H9 (cell line): ENCODE measurements at regions not wholly inside any gene's neighbourhood (a gene's known extent, or its start where the extent isn't known, plus 50 kb on each side); places are given as distances from the start of the nearest gene placed in this dataset.

Experiments used
- DNase-seq: peaks from one replicate; pipeline ENCODE4 v3.0.0-alpha.2; 2017
- H2AFZ ChIP-seq: one replicate; pipeline ENCODE4 v1.6.1; 2013; ENCODE audit warnings: mild to moderate bottlenecking, low read length, control low read depth, moderate library complexity
- H2AK5ac ChIP-seq: 2 replicates; pipeline ENCODE4 v1.6.1; 2013; ENCODE audit warnings: low read length, control low read depth, mixed read lengths; ENCODE audit not compliant: insufficient read length
- H2BK120ac ChIP-seq: one replicate; pipeline ENCODE4 v1.6.1; 2013; ENCODE audit warnings: low read depth, mild to moderate bottlenecking, low read length, control low read depth, inconsistent platforms; ENCODE audit not compliant: poor library complexity, severe bottlenecking
- H2BK12ac ChIP-seq: 2 replicates; pipeline ENCODE4 v1.6.1; 2013; ENCODE audit warnings: low read length, control low read depth, mixed read lengths, low read depth; ENCODE audit not compliant: insufficient read length
- H2BK15ac ChIP-seq: 2 replicates; pipeline ENCODE4 v1.6.1; 2013; ENCODE audit warnings: low read depth, low read length, control low read depth
- H2BK20ac ChIP-seq: one replicate; pipeline ENCODE4 v1.6.1; 2013; ENCODE audit warnings: low read depth, mild to moderate bottlenecking, low read length, control low read depth, inconsistent platforms; ENCODE audit not compliant: poor library complexity, severe bottlenecking
- H2BK5ac ChIP-seq: 2 replicates; pipeline ENCODE4 v1.6.1; 2013; ENCODE audit warnings: low read length, control low read depth, mixed read lengths; ENCODE audit not compliant: insufficient read length
- H3K14ac ChIP-seq: 2 replicates; pipeline ENCODE4 v1.6.1; 2013; ENCODE audit warnings: low read length, control low read depth; ENCODE audit not compliant: insufficient read depth
- H3K18ac ChIP-seq: 2 replicates; pipeline ENCODE4 v1.6.1; 2013; ENCODE audit warnings: low read depth, mild to moderate bottlenecking, mixed read lengths, low read length, control low read depth; ENCODE audit not compliant: insufficient read length
- H3K23ac ChIP-seq: 2 replicates; pipeline ENCODE4 v1.6.1; 2013; ENCODE audit warnings: low read length, control low read depth, mixed read lengths, low read depth; ENCODE audit not compliant: insufficient read length
- H3K23me2 ChIP-seq: 2 replicates; pipeline ENCODE4 v1.6.1; 2013; ENCODE audit warnings: low read depth, mild to moderate bottlenecking, mixed read lengths, low read length, control low read depth; ENCODE audit not compliant: insufficient read length, poor library complexity, severe bottlenecking
- H3K27ac ChIP-seq: 2 replicates; pipeline ENCODE4 v1.5.1; 2013; ENCODE audit warnings: low read length, control low read depth, mixed read lengths, low read depth; ENCODE audit not compliant: insufficient read length
- H3K27me3 ChIP-seq: 2 replicates; pipeline ENCODE4 v1.6.1; 2013; ENCODE audit warnings: low read length, control low read depth, inconsistent platforms; ENCODE audit not compliant: insufficient read depth
- H3K4ac ChIP-seq: 2 replicates; pipeline ENCODE4 v1.6.1; 2013; ENCODE audit warnings: low read depth, mild to moderate bottlenecking, control low read depth, inconsistent platforms, low read length, moderate library complexity
- H3K4me1 ChIP-seq: 2 replicates; pipeline ENCODE4 v1.6.1; 2013; ENCODE audit warnings: low read length, control low read depth, inconsistent platforms; ENCODE audit not compliant: insufficient read depth
- H3K4me2 ChIP-seq: 2 replicates; pipeline ENCODE4 v1.6.1; 2013; ENCODE audit warnings: low read length, control low read depth, mixed read lengths; ENCODE audit not compliant: insufficient read length, insufficient read depth
- H3K56ac ChIP-seq: 2 replicates; pipeline ENCODE4 v1.6.1; 2013; ENCODE audit warnings: low read depth, mild to moderate bottlenecking, mixed read lengths, low read length, control low read depth; ENCODE audit not compliant: insufficient read length
- H3K79me1 ChIP-seq: 2 replicates; pipeline ENCODE4 v1.6.1; 2013; ENCODE audit warnings: low read depth, mild to moderate bottlenecking, moderate library complexity, low read length, control low read depth, inconsistent platforms; ENCODE audit not compliant: insufficient read depth, poor library complexity, severe bottlenecking
- H3K79me2 ChIP-seq: 2 replicates; pipeline ENCODE4 v1.6.1; 2013; ENCODE audit warnings: low read length, control low read depth, inconsistent platforms; ENCODE audit not compliant: insufficient read depth
- H3K9ac ChIP-seq: 2 replicates; pipeline ENCODE4 v1.6.1; 2013; ENCODE audit warnings: low read length, control low read depth, mixed read lengths; ENCODE audit not compliant: insufficient read length; ENCODE audit errors: extremely low read depth
- H3K9me3 ChIP-seq: one replicate; pipeline ENCODE4 v1.6.1; 2013; ENCODE audit warnings: low read depth, low read length, inconsistent platforms; ENCODE audit not compliant: control insufficient read depth
- H3T11ph ChIP-seq: one replicate; pipeline ENCODE4 v1.6.1; 2013; ENCODE audit warnings: mild to moderate bottlenecking, low read length, control low read depth, inconsistent platforms
- H4K20me1 ChIP-seq: one replicate; pipeline ENCODE4 v1.6.1; 2013; ENCODE audit not compliant: control insufficient read depth, insufficient read length, insufficient read depth
- H4K5ac ChIP-seq: 2 replicates; pipeline ENCODE4 v1.6.1; 2013; ENCODE audit warnings: low read depth, mild to moderate bottlenecking, mixed read lengths, low read length, control low read depth; ENCODE audit not compliant: insufficient read length
- H4K8ac ChIP-seq: replicated peaks from 2 replicates; pipeline ENCODE4 v1.6.1; 2013; ENCODE audit warnings: low read length, control low read depth, mixed read lengths, low read depth; ENCODE audit not compliant: insufficient read length
- H4K91ac ChIP-seq: 2 replicates; pipeline ENCODE4 v1.6.1; 2013; ENCODE audit warnings: low read depth, mild to moderate bottlenecking, moderate library complexity, mixed read lengths, low read length, control low read depth; ENCODE audit not compliant: insufficient read length
- H3K27ac Mint-ChIP-seq, 3 experiments: 2 replicates in 2 of 3; 3 replicates in 1 of 3; pipeline ENCODE4 v1.8.0; 2020 to 2021; ENCODE audit warnings: mixed read lengths in 3 of 3, mild to moderate bottlenecking in 1 of 3, moderate library complexity in 1 of 3
- H3K27me3 Mint-ChIP-seq: 2 replicates; pipeline ENCODE4 v1.8.0; 2021; ENCODE audit warnings: low read depth, mild to moderate bottlenecking, moderate library complexity, mixed read lengths
- H3K36me3 Mint-ChIP-seq, 3 experiments: 2 replicates in 2 of 3; 3 replicates in 1 of 3; pipeline ENCODE4 v1.8.0; 2020 to 2021; ENCODE audit warnings: low read depth in 3 of 3, mixed read lengths in 3 of 3; ENCODE audit not compliant: insufficient read depth in 1 of 3
- H3K4me1 Mint-ChIP-seq, 2 experiments: 2 replicates each; pipeline ENCODE4 v1.8.0; 2020; ENCODE audit warnings: mixed read lengths in 2 of 2
- H3K4me3 Mint-ChIP-seq, 2 experiments: 2 replicates in 1 of 2; 3 replicates in 1 of 2; pipeline ENCODE4 v1.8.0; 2020 to 2021; ENCODE audit warnings: mild to moderate bottlenecking in 2 of 2, mixed read lengths in 2 of 2, moderate library complexity in 1 of 2
- H3K9me3 Mint-ChIP-seq, 2 experiments: 2 replicates in 1 of 2; 3 replicates in 1 of 2; pipeline ENCODE4 v1.8.0; 2020; ENCODE audit warnings: mild to moderate bottlenecking in 2 of 2, mixed read lengths in 2 of 2, moderate library complexity in 1 of 2
- CTCF ChIP-seq: fragments of 200-600 bp; sonication (generic); conservative IDR thresholded peaks from 3 replicates; pipeline ENCODE4 v1.8.0; 2021; ENCODE audit warnings: antibody characterized with exemption, mild to moderate bottlenecking
- WGBS: extraction: QIAGEN DNeasy Blood & Tissue Kit; methylation state at CpG from one replicate; pipeline ENCODE4 v1.1.7; 2013; ENCODE audit warnings: missing lambda C conversion rate, low lambda C conversion rate, mixed read lengths; ENCODE audit not compliant: insufficient read length; ENCODE audit errors: extremely low coverage; 5-methylcytosine and 5-hydroxymethylcytosine counted together

GRCh38 chr9:73866451-73866850 lies 630.7 kb upstream of the RORB start:
- H2AFZ ChIP-seq = no peak overlapping the region
- H3K9me3 Mint-ChIP-seq = no peaks in the 10 kb centered on the region
- no peak for TF ChIP-seq CTCF
- H3K4me1 Mint-ChIP-seq = peaks cover 0 to 3% of the 10 kb centered on the region in 2 experiments; a peak in 2 of 4 replicates
- no peak overlapping the region for H3T11ph ChIP-seq
- no peak overlapping the region for H3K9ac ChIP-seq
- H4K5ac ChIP-seq = no peak overlapping the region
- no peaks in the 10 kb centered on the region for H3K27me3 ChIP-seq
- H3K23me2 ChIP-seq = no peaks in the 10 kb centered on the region
- H3K9me3 ChIP-seq = no peaks in the 10 kb centered on the region
- H2BK5ac ChIP-seq = no peak overlapping the region
- no peak overlapping the region for H3K4ac ChIP-seq
- no peak overlapping the region for H3K23ac ChIP-seq
- H3K56ac ChIP-seq = no peak overlapping the region
- H3K27ac ChIP-seq = no peak overlapping the region
- H3K27ac Mint-ChIP-seq = no peak overlapping the region
- no peaks in the 10 kb centered on the region for H3K27me3 Mint-ChIP-seq
- no peak overlapping the region for H2BK15ac ChIP-seq
- H4K91ac ChIP-seq = no peak overlapping the region
- no peak overlapping the region for H3K4me2 ChIP-seq
- no peak overlapping the region for H3K14ac ChIP-seq
- no peaks in the 10 kb centered on the region for H3K79me1 ChIP-seq
- DNase-seq = no peak
- H4K8ac ChIP-seq = no peak overlapping the region
- H4K20me1 ChIP-seq = no peaks in the 10 kb centered on the region
- H2BK120ac ChIP-seq = no peak overlapping the region
- H3K36me3 Mint-ChIP-seq = no peaks in the 10 kb centered on the region
- H3K79me2 ChIP-seq = no peaks in the 10 kb centered on the region
- WGBS = no CpG with 5 or more reads among the region's 4 CpGs
- no peak overlapping the region for H2BK12ac ChIP-seq
- no peak overlapping the region for H3K18ac ChIP-seq
- no peak overlapping the region for H3K4me3 Mint-ChIP-seq
- H2BK20ac ChIP-seq = no peak overlapping the region
- no peaks in the 10 kb centered on the region for H3K4me1 ChIP-seq
- H2AK5ac ChIP-seq = no peak overlapping the region
